Ishikawa (cell line): ENCODE measurements at regions not wholly inside any gene's neighbourhood (a gene's known extent, or its start where the extent isn't known, plus 50 kb on each side); places are given as distances from the start of the nearest gene placed in this dataset.

Experiments
- CEBPB ChIP-seq: IDR thresholded peaks from 2 replicates; pipeline ENCODE4 v1.6.1; 2012
- CREB1 ChIP-seq: IDR thresholded peaks from 2 replicates; pipeline ENCODE4 v1.6.1; 2012; ENCODE audit warnings: low read depth
- EGR1 ChIP-seq: IDR thresholded peaks from 2 replicates; pipeline ENCODE4 v1.6.1; 2012
- EP300 ChIP-seq: IDR thresholded peaks from 2 replicates; pipeline ENCODE4 v1.6.1; 2012; ENCODE audit warnings: borderline replicate concordance
- FOXM1 ChIP-seq: IDR thresholded peaks from 2 replicates; pipeline ENCODE4 v1.6.1; 2012; ENCODE audit warnings: low read depth, borderline replicate concordance
- MAX ChIP-seq: IDR thresholded peaks from 2 replicates; pipeline ENCODE4 v1.6.1; 2012
- NFIC ChIP-seq: IDR thresholded peaks from 2 replicates; pipeline ENCODE4 v1.6.1; 2012
- RAD21 ChIP-seq: IDR thresholded peaks from 2 replicates; pipeline ENCODE4 v1.6.1; 2012; ENCODE audit warnings: low read depth
- REST ChIP-seq: IDR thresholded peaks from 2 replicates; pipeline ENCODE4 v1.6.1; 2012; ENCODE audit warnings: low read depth, mild to moderate bottlenecking
- TAF1 ChIP-seq: IDR thresholded peaks from 2 replicates; pipeline ENCODE4 v1.6.1; 2012; ENCODE audit warnings: low read depth, mild to moderate bottlenecking
- TCF12 ChIP-seq: IDR thresholded peaks from 2 replicates; pipeline ENCODE4 v1.6.1; 2012; ENCODE audit warnings: low read depth
- TEAD4 ChIP-seq: IDR thresholded peaks from 2 replicates; pipeline ENCODE4 v1.6.1; 2012
- YY1 ChIP-seq: IDR thresholded peaks from 2 replicates; pipeline ENCODE4 v1.6.1; 2012; ENCODE audit warnings: low read depth
- ZBTB7A ChIP-seq: IDR thresholded peaks from 2 replicates; pipeline ENCODE4 v1.6.1; 2012; ENCODE audit warnings: low read depth
- TF ChIP-seq, protein P1 (sequence below): IDR thresholded peaks from 2 replicates; pipeline ENCODE4 v1.6.1; 2012

DNA sequence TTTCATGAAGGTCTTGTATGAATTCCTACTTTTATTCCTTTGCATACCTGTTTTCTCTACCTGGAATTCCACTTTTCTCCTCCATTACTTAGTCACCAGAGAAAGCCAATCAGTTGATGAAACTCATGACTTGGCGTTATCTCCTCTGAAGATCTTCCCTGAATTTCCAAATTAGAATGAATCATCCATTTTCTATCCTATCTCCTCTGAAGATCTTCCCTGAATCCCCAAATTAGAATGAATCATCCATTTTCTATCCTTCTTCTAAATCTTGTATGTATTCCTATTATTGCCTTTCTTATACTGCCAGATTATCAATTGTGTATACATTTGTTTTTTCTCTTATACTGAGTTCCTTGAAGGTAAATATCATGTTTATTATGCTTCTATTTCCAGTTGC lies 440.4 kb downstream of the CCDC85A start:
- TF ChIP-seq CREB1 (no peak), REST (no peak)

GRCh38 chr2:56626927-56627326 lies 443.1 kb downstream of the CCDC85A start:
- TF ChIP-seq TEAD4, result no peak
- TF ChIP-seq EP300, result no peak
- TF ChIP-seq TAF1, result no peak
- TF ChIP-seq CREB1, result no peak
- TF ChIP-seq CEBPB, result no peak
- TF ChIP-seq REST, result no peak
- TF ChIP-seq MAX, result no peak
- no peak for TF ChIP-seq ZBTB7A
- TF ChIP-seq NFIC, result no peak
- TF ChIP-seq EGR1, result no peak
- TF ChIP-seq YY1, result no peak
- TF ChIP-seq TCF12, result no peak
- TF ChIP-seq, protein P1, sequence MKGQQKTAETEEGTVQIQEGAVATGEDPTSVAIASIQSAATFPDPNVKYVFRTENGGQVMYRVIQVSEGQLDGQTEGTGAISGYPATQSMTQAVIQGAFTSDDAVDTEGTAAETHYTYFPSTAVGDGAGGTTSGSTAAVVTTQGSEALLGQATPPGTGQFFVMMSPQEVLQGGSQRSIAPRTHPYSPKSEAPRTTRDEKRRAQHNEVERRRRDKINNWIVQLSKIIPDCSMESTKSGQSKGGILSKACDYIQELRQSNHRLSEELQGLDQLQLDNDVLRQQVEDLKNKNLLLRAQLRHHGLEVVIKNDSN, result no peak

- TF ChIP-seq CEBPB (no peak), YY1 (no peak), NFIC (no peak), TEAD4 (no peak), ZBTB7A (no peak), RAD21 (no peak), TCF12 (no peak), REST (no peak), EP300 (no peak), CREB1 (no peak), EGR1 (no peak), MAX (no peak), TAF1 (no peak), FOXM1 (no peak)
- TF ChIP-seq, protein P1, result no peak
These were observed 446.5 kb downstream of the CCDC85A start for GRCh38 chr2:56630286-56630685.

DNA sequence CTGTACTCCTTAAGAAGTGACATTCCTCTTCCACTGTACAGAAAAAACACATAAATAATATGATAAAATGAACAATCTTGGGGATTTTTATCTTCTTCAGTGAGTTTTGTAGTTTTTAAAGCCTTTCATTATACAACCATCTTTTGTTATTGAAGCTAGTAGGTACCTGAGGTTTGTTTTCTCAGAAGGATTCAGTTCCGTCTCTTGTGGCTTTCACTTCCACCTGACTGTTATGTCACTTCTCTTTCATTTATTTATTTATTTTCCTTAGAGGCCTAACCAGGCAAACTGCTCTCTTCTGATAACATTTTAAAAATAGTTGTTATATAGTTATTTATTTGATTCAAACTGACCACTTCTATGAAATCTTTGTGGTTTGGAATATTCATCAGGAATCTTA lies 464.2 kb downstream of the CCDC85A start:
- no peak for TF ChIP-seq TAF1
- TF ChIP-seq RAD21, result no peak
- TF ChIP-seq YY1, result no peak
- TF ChIP-seq, protein P1, result no peak
- TF ChIP-seq EP300, result no peak
- TF ChIP-seq REST, result no peak
- TF ChIP-seq CREB1, result no peak
- TF ChIP-seq FOXM1, result no peak
